ENCODE measurements at regions not wholly inside any gene's neighbourhood (a gene's known extent, or its start where the extent isn't known, plus 50 kb on each side); places are given as distances from the start of the nearest gene placed in this dataset.

GRCh38 chr13:60758637-60759036 is 361.6 kb downstream of the TDRD3 start:
- no peak for DNase-seq

- DNase-seq = no peak
Observed at GRCh38 chr13:60757501-60758215, 360.6 kb downstream of the TDRD3 start.

- DNase-seq = no peak
Observed at GRCh38 chr13:60756306-60756705, 359.3 kb downstream of the TDRD3 start.

GRCh38 chr13:60755380-60756163 is 358.6 kb downstream of the TDRD3 start:
- no peak for DNase-seq

GRCh38 chr13:60754211-60755090 is 357.4 kb downstream of the TDRD3 start:
- DNase-seq = no peak

GRCh38 chr13:60753641-60754040 is 356.6 kb downstream of the TDRD3 start:
- DNase-seq = no peak

GRCh38 chr13:60745343-60745742 is 348.3 kb downstream of the TDRD3 start:
- no peak for DNase-seq

GRCh38 chr13:60733933-60734332 is 336.9 kb downstream of the TDRD3 start:
- no peak for DNase-seq

DNA sequence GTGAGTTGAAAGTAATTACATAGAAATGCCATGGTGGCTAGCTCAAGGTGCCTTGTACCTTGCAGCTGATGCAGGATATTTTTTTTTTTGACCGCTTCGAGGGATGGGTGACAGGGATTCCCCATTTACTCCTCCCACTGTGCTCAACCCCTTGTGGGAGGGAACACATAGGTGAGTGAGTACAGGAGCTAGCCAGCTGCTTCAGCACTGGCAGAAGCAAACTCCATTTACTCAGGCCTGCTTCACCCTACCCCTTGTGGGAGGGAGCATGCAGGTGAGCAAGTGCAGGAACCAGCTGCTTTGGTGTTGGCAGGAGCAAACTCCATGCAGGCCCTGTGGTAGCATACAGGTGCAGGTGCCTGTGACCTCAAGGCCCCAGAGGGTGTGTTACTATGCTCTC is 330.1 kb downstream of the TDRD3 start:
- no peak for DNase-seq

DNA sequence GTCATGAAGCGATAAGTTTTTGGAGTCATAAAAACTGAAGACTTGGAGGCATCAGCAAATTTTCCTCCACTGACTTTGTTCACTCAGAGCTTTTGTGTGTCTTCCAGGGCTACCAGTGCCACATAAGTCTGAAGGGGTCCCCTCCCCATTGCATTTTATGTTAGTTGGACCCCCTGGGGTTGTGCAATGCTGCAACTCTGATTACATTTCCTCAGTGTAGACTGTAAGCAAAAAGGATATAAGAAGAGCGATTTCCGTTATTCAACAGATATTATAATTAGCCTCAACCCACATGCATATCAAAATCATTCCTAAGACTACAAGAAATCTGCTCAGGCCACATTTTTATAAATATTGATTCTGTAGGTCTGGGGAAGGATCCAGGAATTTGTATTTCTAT is 324.0 kb downstream of the TDRD3 start:
- no peak for DNase-seq

GRCh38 chr13:60720590-60720989 is 323.6 kb downstream of the TDRD3 start:
- DNase-seq = no peak

DNA sequence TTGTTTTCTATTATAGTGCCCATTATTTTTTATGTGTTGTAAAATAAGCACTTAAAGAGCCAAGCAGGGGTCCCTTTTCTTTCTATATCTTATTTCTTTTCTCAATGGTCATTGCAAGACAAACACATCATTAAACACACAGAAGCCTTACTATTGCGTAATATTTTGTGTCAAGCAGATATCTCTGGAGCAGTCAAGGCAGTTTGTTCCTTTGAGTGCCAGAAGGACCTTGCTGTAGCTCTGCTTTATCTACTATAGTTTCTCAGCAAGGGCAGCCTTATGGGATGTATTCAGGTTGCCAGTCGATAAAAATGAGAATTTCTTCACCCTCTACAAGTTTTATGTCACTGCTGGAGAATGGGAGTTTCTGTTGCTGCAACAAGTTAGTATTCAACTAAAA is 319.3 kb downstream of the TDRD3 start:
- no peak for DNase-seq

- no peak for DNase-seq
Observed at GRCh38 chr13:60707878-60708277, 310.9 kb downstream of the TDRD3 start.

DNA sequence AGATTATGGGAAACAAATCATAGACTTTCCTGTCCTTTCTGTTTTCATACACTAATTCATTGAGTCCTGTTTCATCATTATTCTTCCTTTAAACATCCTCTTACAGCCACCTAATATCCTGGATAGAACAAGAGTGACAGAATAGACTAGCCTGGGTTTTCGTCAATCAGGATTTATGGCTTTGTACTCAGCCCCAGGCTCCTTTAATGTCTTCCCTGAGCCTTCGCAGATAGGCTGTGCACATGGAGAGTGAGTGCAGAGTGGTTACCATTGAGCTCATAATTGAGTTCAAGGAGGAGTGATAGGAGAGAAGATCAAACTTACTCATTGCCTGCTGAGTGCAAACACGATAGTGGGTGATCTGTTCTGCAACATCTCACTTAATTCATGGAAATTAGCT is 304.9 kb downstream of the TDRD3 start:
- DNase-seq = no peak

- no peak for DNase-seq
Observed at GRCh38 chr13:60700994-60701393, 304.0 kb downstream of the TDRD3 start.

DNA sequence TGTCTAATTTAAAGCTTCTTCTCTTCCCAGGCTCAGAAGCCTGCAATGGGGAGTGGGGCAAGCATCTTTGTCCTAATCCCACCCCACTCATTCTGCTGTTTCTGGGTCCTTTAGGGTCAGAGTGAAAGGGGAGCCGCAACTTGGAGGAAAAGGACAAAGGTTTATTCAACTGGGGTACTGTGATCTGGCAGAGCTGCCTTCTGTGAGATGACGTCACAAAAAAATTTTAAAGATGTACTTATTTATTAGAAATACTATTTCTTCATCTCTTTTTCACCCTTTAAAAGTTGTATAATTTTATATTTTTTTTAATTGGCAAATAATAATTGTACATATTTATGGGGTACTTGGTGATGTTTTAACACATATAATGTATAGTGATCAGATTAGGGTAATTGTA is 302.6 kb downstream of the TDRD3 start:
- DNase-seq = no peak

GRCh38 chr13:60696602-60697001 is 299.6 kb downstream of the TDRD3 start:
- no peak for DNase-seq

- DNase-seq = no peak
Observed at GRCh38 chr13:60691268-60691667, 294.2 kb downstream of the TDRD3 start.

GRCh38 chr13:60690604-60691003 is 293.6 kb downstream of the TDRD3 start:
- no peak for DNase-seq

GRCh38 chr13:60689571-60689970 is 292.6 kb downstream of the TDRD3 start:
- DNase-seq = no peak

- no peak for DNase-seq
Observed at GRCh38 chr13:60689076-60689475, 292.1 kb downstream of the TDRD3 start.

DNA sequence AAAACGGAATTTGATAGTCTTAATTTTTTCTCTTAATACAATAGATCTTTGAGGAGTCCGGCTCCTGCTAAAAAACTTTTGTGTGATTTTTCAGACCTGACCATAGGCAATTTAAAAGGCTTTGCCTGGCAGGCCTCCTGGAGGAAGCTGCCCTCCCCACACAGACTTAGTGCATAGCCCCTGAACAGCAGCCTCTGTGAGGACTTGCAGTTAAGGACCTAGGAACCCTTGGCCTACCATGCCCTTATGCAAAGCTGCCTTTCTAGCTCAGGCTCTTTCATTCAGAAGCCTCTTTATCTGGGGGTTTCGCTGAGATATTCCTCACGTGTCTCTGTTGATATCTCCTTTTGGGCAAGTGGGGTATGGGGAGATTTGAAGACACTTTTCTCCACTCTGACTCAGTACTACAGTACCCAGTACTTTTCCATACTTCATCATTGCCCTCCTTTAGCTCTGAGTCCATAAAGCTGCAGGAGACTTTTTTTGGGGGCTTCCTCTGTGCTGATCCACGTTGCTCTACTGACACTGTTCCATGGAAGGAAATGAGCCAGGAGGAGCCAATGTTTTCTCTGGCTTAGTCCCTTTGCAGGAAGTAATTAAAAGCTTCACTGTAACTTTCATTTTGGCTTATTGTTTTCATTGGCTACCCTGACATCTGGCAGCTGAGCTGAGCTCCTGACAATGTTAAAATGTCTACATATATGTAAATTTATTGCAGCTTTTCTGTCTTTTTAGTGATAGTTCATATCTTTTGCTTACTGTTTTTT is 283.1 kb downstream of the TDRD3 start:
- no peak for DNase-seq

GRCh38 chr13:60679131-60679530 is 282.1 kb downstream of the TDRD3 start:
- no peak for DNase-seq
